ENCODE measurements at regions not wholly inside any gene's neighbourhood (a gene's known extent, or its start where the extent isn't known, plus 50 kb on each side); places are given as distances from the start of the nearest gene placed in this dataset.

DNA sequence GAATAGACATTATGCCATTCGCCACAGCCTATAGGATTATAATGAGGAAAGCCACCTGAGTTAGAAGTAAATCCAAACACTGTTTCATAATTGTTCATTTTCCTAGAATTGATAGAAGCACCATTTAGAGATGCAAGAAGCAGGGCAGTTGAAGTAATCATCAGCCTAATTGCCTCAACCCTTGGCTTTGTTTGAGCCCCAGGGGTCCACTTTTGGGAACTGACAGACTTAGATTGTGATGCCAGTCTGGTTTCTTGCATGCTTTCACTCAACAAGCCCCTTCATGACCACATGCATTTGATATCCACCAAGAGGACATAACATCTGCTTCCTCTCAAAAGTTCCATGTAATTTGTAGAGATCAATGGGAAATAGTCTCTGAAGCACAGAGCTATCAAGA is 97.2 kb upstream of the COL8A1 start:
- H3K4me3 Mint-ChIP-seq (ENCODE audit: unreplicated experiment) = no peak overlapping the region
- no peaks in the 10 kb centered on the region for H3K27me3 Mint-ChIP-seq (ENCODE audit: insufficient read depth, unreplicated experiment)
- no TSS peak for BruUV-seq (replicated peaks)
- no peaks in the 10 kb centered on the region for H3K4me1 Mint-ChIP-seq (ENCODE audit: low read depth, unreplicated experiment)
- Histone ChIP-seq H3K4me3 (ENCODE audit: low read depth, low read length) (no peak overlapping the region), H3K36me3 (ENCODE audit: control insufficient read depth, insufficient read depth, low read length) (no peaks in the 10 kb centered on the region), H3K4me1 (no peaks in the 10 kb centered on the region), H3K9me3 (no peaks in the 10 kb centered on the region), H3K27me3 (replicated peaks; ENCODE audit: control insufficient read depth, insufficient read depth, low read length) (no peaks in the 10 kb centered on the region)
- POLR2A ChIA-PET = no interaction called here
- H3K36me3 Mint-ChIP-seq (ENCODE audit: insufficient read depth, unreplicated experiment) = no peaks in the 10 kb centered on the region
- no peak overlapping the region for H3K27ac Mint-ChIP-seq (ENCODE audit: unreplicated experiment)
- CTCF ChIA-PET = no interaction called here
- H3K9me3 Mint-ChIP-seq (ENCODE audit: unreplicated experiment) = no peaks in the 10 kb centered on the region
- no peak for TF ChIP-seq CTCF (IDR thresholded peaks at IDR 0.05; ENCODE audit: insufficient read depth in 1 of 2, low read depth in 1 of 2, low read length in 1 of 2, severe bottlenecking in 1 of 2, unreplicated experiment in 1 of 2)
- DNase-seq = no peak
- intact Hi-C loops (cut with micrococcal nuclease; ENCODE audit: unreplicated experiment) = no loop called here

- H3K9me3 ChIP-seq = no peaks in the 10 kb centered on the region
- H3K27ac Mint-ChIP-seq (ENCODE audit: unreplicated experiment) = no peak overlapping the region
- ChIA-PET POLR2A (no interaction called here), CTCF (no interaction called here)
- no peaks in the 10 kb centered on the region for H3K4me1 ChIP-seq
- no peak overlapping the region for H3K4me3 ChIP-seq (ENCODE audit: low read depth, low read length)
- no peaks in the 10 kb centered on the region for H3K4me1 Mint-ChIP-seq (ENCODE audit: low read depth, unreplicated experiment)
- intact Hi-C loops (cut with micrococcal nuclease; ENCODE audit: unreplicated experiment) = loop anchor here (10.0 kb wide), 1 partner anchor 513 kb away; no protein-coding TSS in a partner anchor
- H3K36me3 ChIP-seq (ENCODE audit: control insufficient read depth, insufficient read depth, low read length) = no peaks in the 10 kb centered on the region
- no peak for TF ChIP-seq CTCF (IDR thresholded peaks at IDR 0.05; ENCODE audit: insufficient read depth in 1 of 2, low read depth in 1 of 2, low read length in 1 of 2, severe bottlenecking in 1 of 2, unreplicated experiment in 1 of 2)
- no peak for DNase-seq
- no TSS peak for BruUV-seq (replicated peaks)
- no peaks in the 10 kb centered on the region for H3K27me3 ChIP-seq (replicated peaks; ENCODE audit: control insufficient read depth, insufficient read depth, low read length)
- H3K9me3 Mint-ChIP-seq (ENCODE audit: unreplicated experiment) = no peaks in the 10 kb centered on the region
- no peaks in the 10 kb centered on the region for H3K36me3 Mint-ChIP-seq (ENCODE audit: insufficient read depth, unreplicated experiment)
- H3K4me3 Mint-ChIP-seq (ENCODE audit: unreplicated experiment) = no peak overlapping the region
- no peaks in the 10 kb centered on the region for H3K27me3 Mint-ChIP-seq (ENCODE audit: insufficient read depth, unreplicated experiment)
Observed at GRCh38 chr3:99537416-99537815, 101.0 kb upstream of the COL8A1 start.

DNA sequence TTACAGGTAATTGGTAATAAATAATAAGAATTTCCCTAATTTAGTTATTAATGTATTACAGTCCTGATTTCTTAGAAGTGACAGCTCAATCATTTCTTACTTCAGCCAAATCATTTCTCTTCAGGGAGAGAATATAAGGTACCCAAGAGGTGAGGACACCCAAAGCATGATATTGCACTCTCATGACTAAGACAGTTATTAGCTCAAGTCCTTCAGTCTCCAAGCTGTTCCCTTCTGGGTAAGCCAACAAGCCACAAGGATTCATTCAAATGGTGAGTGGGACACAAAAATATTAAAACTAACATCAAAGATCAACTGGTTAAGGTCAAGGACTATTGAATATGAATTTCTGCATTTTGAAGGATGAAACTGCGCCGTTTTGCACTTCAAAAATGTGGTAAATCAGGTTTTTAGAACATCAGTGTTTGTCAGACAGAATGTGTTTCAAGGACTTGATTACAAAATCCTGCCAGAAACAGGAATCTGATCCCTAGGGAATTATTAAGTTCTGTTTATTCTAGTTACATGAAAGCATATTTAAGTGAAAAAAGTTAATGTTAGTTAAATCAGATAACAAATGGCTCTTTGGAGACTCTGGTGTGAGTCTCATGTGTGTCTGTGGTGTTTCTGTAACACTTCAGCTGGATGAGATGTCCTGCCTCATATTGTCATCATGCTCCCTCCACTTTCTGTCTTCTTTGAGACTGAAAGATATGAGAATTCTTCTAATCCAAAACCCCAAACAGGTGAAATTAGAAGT is 101.7 kb upstream of the COL8A1 start:
- Histone ChIP-seq H3K27me3 (replicated peaks; ENCODE audit: control insufficient read depth, insufficient read depth, low read length) (no peaks in the 10 kb centered on the region), H3K9me3 (no peaks in the 10 kb centered on the region), H3K4me1 (no peaks in the 10 kb centered on the region), H3K36me3 (ENCODE audit: control insufficient read depth, insufficient read depth, low read length) (no peaks in the 10 kb centered on the region), H3K4me3 (ENCODE audit: low read depth, low read length) (no peak overlapping the region)
- POLR2A ChIA-PET = no interaction called here
- no TSS peak for BruUV-seq (replicated peaks)
- no peak overlapping the region for H3K4me3 Mint-ChIP-seq (ENCODE audit: unreplicated experiment)
- no peaks in the 10 kb centered on the region for H3K9me3 Mint-ChIP-seq (ENCODE audit: unreplicated experiment)
- H3K4me1 Mint-ChIP-seq (ENCODE audit: low read depth, unreplicated experiment) = no peaks in the 10 kb centered on the region
- CTCF ChIA-PET = no interaction called here
- H3K36me3 Mint-ChIP-seq (ENCODE audit: insufficient read depth, unreplicated experiment) = no peaks in the 10 kb centered on the region
- DNase-seq = no peak
- H3K27me3 Mint-ChIP-seq (ENCODE audit: insufficient read depth, unreplicated experiment) = no peaks in the 10 kb centered on the region
- intact Hi-C loops (cut with micrococcal nuclease; ENCODE audit: unreplicated experiment) = loop anchor here (10.0 kb wide), 1 partner anchor 512 kb away; no protein-coding TSS in a partner anchor
- no peak for TF ChIP-seq CTCF (IDR thresholded peaks at IDR 0.05; ENCODE audit: insufficient read depth in 1 of 2, low read depth in 1 of 2, low read length in 1 of 2, severe bottlenecking in 1 of 2, unreplicated experiment in 1 of 2)
- H3K27ac Mint-ChIP-seq (ENCODE audit: unreplicated experiment) = no peak overlapping the region

Measured in Caco-2 (cell line).